CD14-positive monocyte (primary cell): ENCODE measurements at regions not wholly inside any gene's neighbourhood (a gene's known extent, or its start where the extent isn't known, plus 50 kb on each side); places are given as distances from the start of the nearest gene placed in this dataset.

Experiments
- DNase-seq, 3 donors: peaks; one replicate each; pipeline ENCODE4 v3.0.0-alpha.2; 2011 to 2022
- H2AFZ ChIP-seq: 2 replicates; pipeline ENCODE4 v1.6.0; 2012; ENCODE audit warnings: mild to moderate bottlenecking, low read depth, low read length, inconsistent platforms; ENCODE audit not compliant: insufficient read depth, poor library complexity, severe bottlenecking
- H3K27ac ChIP-seq, 2 donors: 1 replicate in 1 of 2; 2 replicates in 1 of 2; pipeline ENCODE4 v1.5.1; 2012 to 2013; ENCODE audit warnings: low read length in 2 of 2, control low read depth in 1 of 2, inconsistent platforms in 1 of 2, low read depth in 1 of 2, mild to moderate bottlenecking in 1 of 2
- H3K27me3 ChIP-seq, 2 donors: one replicate each; pipeline versions ENCODE4 v1.6.0 to v1.6.1; 2011 to 2013; ENCODE audit warnings: low read length in 2 of 2; ENCODE audit not compliant: control insufficient read depth in 2 of 2, insufficient read depth in 2 of 2
- H3K36me3 ChIP-seq, 2 donors: replicated peaks in 1 of 2; 1 replicate in 1 of 2; 2 replicates in 1 of 2; pipeline versions ENCODE4 v1.5.1 to v1.6.1; 2012 to 2013; ENCODE audit warnings: low read length in 2 of 2, control low read depth in 1 of 2, inconsistent platforms in 1 of 2, mild to moderate bottlenecking in 1 of 2; ENCODE audit not compliant: insufficient read depth in 2 of 2, control insufficient read depth in 1 of 2
- H3K4me1 ChIP-seq, 2 donors: 1 replicate in 1 of 2; 2 replicates in 1 of 2; pipeline versions ENCODE4 v1.5.1 to v1.6.1; 2012 to 2013; ENCODE audit warnings: low read length in 2 of 2, control low read depth in 1 of 2, inconsistent platforms in 1 of 2, mild to moderate bottlenecking in 1 of 2, moderate library complexity in 1 of 2; ENCODE audit not compliant: insufficient read depth in 2 of 2, control insufficient read depth in 1 of 2
- H3K4me2 ChIP-seq: replicated peaks from 2 replicates; pipeline ENCODE3; 2012; ENCODE audit warnings: low read length, moderate library complexity, mild to moderate bottlenecking; ENCODE audit not compliant: poor library complexity, severe bottlenecking; ENCODE audit errors: extremely low read depth
- H3K4me3 ChIP-seq, 3 experiments: fragments of 200-600 bp in 1 of 3; sonication (generic) in 1 of 3; replicated peaks in 1 of 3; 1 replicate in 2 of 3; 2 replicates in 1 of 3; pipeline ENCODE4 v1.5.1; 2011 to 2013; ENCODE audit warnings: low read length in 3 of 3, mild to moderate bottlenecking in 3 of 3, control low read depth in 2 of 3, low read depth in 2 of 3, inconsistent platforms in 1 of 3, moderate library complexity in 1 of 3
- H3K79me2 ChIP-seq: 2 replicates; pipeline ENCODE4 v1.6.0; 2012; ENCODE audit warnings: mild to moderate bottlenecking, control low read depth, inconsistent platforms, low read length, moderate library complexity; ENCODE audit not compliant: insufficient read depth
- H3K9ac ChIP-seq: 2 replicates; pipeline ENCODE4 v1.6.0; 2017; ENCODE audit warnings: low read length, mild to moderate bottlenecking; ENCODE audit not compliant: insufficient read depth, poor library complexity, severe bottlenecking
- H3K9me3 ChIP-seq, 2 donors: replicated peaks in 1 of 2; 1 replicate in 1 of 2; 2 replicates in 1 of 2; pipeline versions ENCODE4 v1.5.1 to v1.6.1; 2012 to 2013; ENCODE audit warnings: low read length in 2 of 2, control low read depth in 1 of 2; ENCODE audit not compliant: control insufficient read depth in 1 of 2, insufficient read depth in 1 of 2
- H4K20me1 ChIP-seq: 2 replicates; pipeline ENCODE4 v1.6.0; 2012; ENCODE audit warnings: mild to moderate bottlenecking, low read length, control low read depth, moderate library complexity; ENCODE audit not compliant: insufficient read depth
- H3K27ac Mint-ChIP-seq, 7 donors: one replicate each; pipeline ENCODE4 v1.8.0; 2020; ENCODE audit warnings: mild to moderate bottlenecking in 7 of 7, mixed read lengths in 7 of 7, moderate library complexity in 6 of 7, inconsistent platforms in 2 of 7
- H3K27me3 Mint-ChIP-seq, 3 donors: one replicate each; pipeline ENCODE4 v1.8.0; 2021 to 2022; ENCODE audit warnings: low read depth in 3 of 3, mild to moderate bottlenecking in 3 of 3, mixed read lengths in 3 of 3, moderate library complexity in 3 of 3, inconsistent platforms in 1 of 3
- H3K36me3 Mint-ChIP-seq, 2 donors: one replicate each; pipeline ENCODE4 v1.8.0; 2020; ENCODE audit warnings: mixed read lengths in 2 of 2, inconsistent platforms in 1 of 2, mild to moderate bottlenecking in 1 of 2
- H3K4me1 Mint-ChIP-seq: one replicate; pipeline ENCODE4 v1.8.0; 2020; ENCODE audit warnings: mild to moderate bottlenecking, mixed read lengths
- H3K4me3 Mint-ChIP-seq, 2 donors: one replicate each; pipeline ENCODE4 v1.8.0; 2020; ENCODE audit warnings: mild to moderate bottlenecking in 2 of 2, mixed read lengths in 2 of 2, moderate library complexity in 1 of 2
- H3K9me3 Mint-ChIP-seq, 7 donors: one replicate each; pipeline ENCODE4 v1.8.0; 2020 to 2022; ENCODE audit warnings: mixed read lengths in 7 of 7, mild to moderate bottlenecking in 6 of 7, moderate library complexity in 6 of 7, inconsistent platforms in 2 of 7
- CTCF ChIP-seq: fragments of 200-600 bp; IDR thresholded peaks from one replicate; pipeline ENCODE4 v1.8.0; 2022; ENCODE audit warnings: antibody characterized with exemption, mild to moderate bottlenecking
- WGBS: methylation state at CpG from one replicate; pipeline ENCODE4 v1.1.5; 2013; ENCODE audit warnings: missing lambda C conversion rate; ENCODE audit not compliant: insufficient coverage; 5-methylcytosine and 5-hydroxymethylcytosine counted together
- intact Hi-C, 2 donors: fragments of 100-400 bp; cut with micrococcal nuclease; formaldehyde crosslinking; loops; one replicate each; pipeline versions ENCODE4 v1.15.0 to v1.15.1; 2023

DNA sequence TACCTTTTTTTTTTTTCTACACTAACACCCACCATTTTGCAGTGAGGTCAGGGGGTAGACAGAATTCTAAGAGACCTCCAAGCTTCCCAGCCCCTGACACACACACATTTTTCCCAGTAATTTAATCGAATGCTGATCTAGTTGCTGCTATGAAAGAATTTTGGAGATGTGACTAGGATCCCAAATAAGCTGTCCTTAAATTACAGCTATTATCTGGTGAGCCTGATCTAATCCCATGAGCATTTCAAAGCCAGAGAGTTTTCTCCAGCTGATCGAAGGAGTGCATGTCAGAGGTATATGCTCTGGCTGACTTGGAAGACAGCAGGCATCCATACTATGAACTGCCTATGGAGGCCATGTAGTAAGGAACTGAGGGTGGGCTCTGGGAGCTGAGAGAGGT is 503.8 kb upstream of the MARCKS start:
- DNase-seq: no peak
- no peaks in the 10 kb centered on the region for H3K36me3 ChIP-seq
- H3K9ac ChIP-seq: no peak overlapping the region
- no peak for TF ChIP-seq CTCF
- WGBS: 80% methylated on average over 1 of the region's 2 CpGs
- no peak overlapping the region for H3K4me2 ChIP-seq
- no peaks in the 10 kb centered on the region for H3K4me1 ChIP-seq
- no peak overlapping the region for H3K27ac Mint-ChIP-seq
- peaks cover 0 to 3% (median 2%) of the 10 kb centered on the region in 3 donors for H3K27me3 Mint-ChIP-seq
- H3K9me3 Mint-ChIP-seq: peaks cover 0 to 2% (median 0%) of the 10 kb centered on the region in 7 donors
- H3K36me3 Mint-ChIP-seq: no peaks in the 10 kb centered on the region
- no peaks in the 10 kb centered on the region for H3K9me3 ChIP-seq
- H3K4me3 ChIP-seq: no peak overlapping the region
- intact Hi-C loops: no loop called here
- no peaks in the 10 kb centered on the region for H3K27me3 ChIP-seq
- H2AFZ ChIP-seq: no peak overlapping the region
- no peak overlapping the region for H3K4me3 Mint-ChIP-seq
- H3K4me1 Mint-ChIP-seq: no peaks in the 10 kb centered on the region
- no peaks in the 10 kb centered on the region for H3K79me2 ChIP-seq
- no peak overlapping the region for H3K27ac ChIP-seq
- H4K20me1 ChIP-seq: no peaks in the 10 kb centered on the region

GRCh38 chr6:113354204-113354895 is 502.8 kb upstream of the MARCKS start:
- Histone ChIP-seq H3K27me3 (no peaks in the 10 kb centered on the region), H3K79me2 (no peaks in the 10 kb centered on the region), H3K36me3 (no peaks in the 10 kb centered on the region), H2AFZ (no peak overlapping the region), H3K9me3 (no peaks in the 10 kb centered on the region), H4K20me1 (no peaks in the 10 kb centered on the region), H3K9ac (no peak overlapping the region), H3K4me2 (no peak overlapping the region), H3K4me3 (no peak overlapping the region), H3K4me1 (no peaks in the 10 kb centered on the region), H3K27ac (no peak overlapping the region)
- Mint-ChIP-seq H3K27me3 (peaks cover 0 to 3% (median 2%) of the 10 kb centered on the region in 3 donors), H3K9me3 (peaks cover 0 to 2% (median 0%) of the 10 kb centered on the region in 7 donors), H3K27ac (no peak overlapping the region), H3K4me1 (no peaks in the 10 kb centered on the region), H3K36me3 (no peaks in the 10 kb centered on the region), H3K4me3 (no peak overlapping the region)
- intact Hi-C loops: no loop called here
- no peak for TF ChIP-seq CTCF
- DNase-seq: no peak
- 70% methylated on average over 2 of the region's 6 CpGs for WGBS
